GM12865 (cell line): ENCODE measurements at regions not wholly inside any gene's neighbourhood (a gene's known extent, or its start where the extent isn't known, plus 50 kb on each side); places are given as distances from the start of the nearest gene placed in this dataset.

Experiments
- DNase-seq: peaks from one replicate; pipeline ENCODE4 v3.0.0; 2010; ENCODE audit warnings: low read depth
- H3K4me3 ChIP-seq: 2 replicates; pipeline ENCODE4 v1.5.1; 2011; ENCODE audit warnings: mild to moderate bottlenecking, low read depth, low read length, control low read depth
- CTCF ChIP-seq: IDR thresholded peaks from 2 replicates; pipeline ENCODE4 v1.5.1; 2011; ENCODE audit warnings: low read length, control low read depth, low read depth, inconsistent platforms; ENCODE audit not compliant: insufficient read depth; ENCODE audit errors: missing control alignments

- no peak for TF ChIP-seq CTCF
- DNase-seq = no peak
- no peak overlapping the region for H3K4me3 ChIP-seq
These were observed 126.0 kb upstream of the MTNR1B start for GRCh38 chr11:92843455-92843854.

GRCh38 chr11:92844197-92844596 is 125.3 kb upstream of the MTNR1B start:
- TF ChIP-seq CTCF = no peak
- DNase-seq = no peak

GRCh38 chr11:92845390-92845789 is 124.1 kb upstream of the MTNR1B start:
- H3K4me3 ChIP-seq = no peak overlapping the region
- no peak for DNase-seq
- no peak for TF ChIP-seq CTCF

More at GRCh38 chr11:92844197-92844596, 125.3 kb upstream of the MTNR1B start:
- no peak overlapping the region for H3K4me3 ChIP-seq

GRCh38 chr11:92845805-92846204 is 123.6 kb upstream of the MTNR1B start:
- no peak overlapping the region for H3K4me3 ChIP-seq
- no peak for DNase-seq
- TF ChIP-seq CTCF = no peak

- no peak for DNase-seq
- no peak for TF ChIP-seq CTCF
- no peak overlapping the region for H3K4me3 ChIP-seq
These were observed 122.8 kb upstream of the MTNR1B start for GRCh38 chr11:92846491-92847125.

GRCh38 chr11:92848578-92848977 is 120.9 kb upstream of the MTNR1B start:
- no peak for DNase-seq
- TF ChIP-seq CTCF = no peak
- no peak overlapping the region for H3K4me3 ChIP-seq

GRCh38 chr11:92850296-92850826 is 119.1 kb upstream of the MTNR1B start:
- no peak overlapping the region for H3K4me3 ChIP-seq
- no peak for TF ChIP-seq CTCF
- no peak for DNase-seq
